Calu3 (cell line): ENCODE measurements at regions not wholly inside any gene's neighbourhood (a gene's known extent, or its start where the extent isn't known, plus 50 kb on each side); places are given as distances from the start of the nearest gene placed in this dataset.

Experiments
- BruUV-seq: library from RNA; stranded (reverse); fragments of 400-500 nt; replicated peaks from 2 replicates; lab custom pipeline; 2021; lab: Mats Ljungman, UMichigan
- CTCF ChIA-PET: fragments of 300-600 bp; sonication (Branson Sonifier 250); formaldehyde crosslinking; loops from one replicate; lab custom pipeline; 2022; ENCODE audit warnings: antibody characterized with exemption; lab: Charles Lee
- DNase-seq: peaks from one replicate; pipeline ENCODE4 v3.0.0; 2022
- H3K27ac Mint-ChIP-seq: one replicate; pipeline ENCODE4 v1.8.0; 2022; ENCODE audit warnings: mixed read lengths; ENCODE audit not compliant: unreplicated experiment
- H3K27me3 Mint-ChIP-seq: one replicate; pipeline ENCODE4 v1.8.0; 2022; ENCODE audit warnings: mixed read lengths; ENCODE audit not compliant: unreplicated experiment
- H3K36me3 Mint-ChIP-seq: one replicate; pipeline ENCODE4 v1.8.0; 2022; ENCODE audit warnings: mild to moderate bottlenecking, moderate library complexity, mixed read lengths; ENCODE audit not compliant: insufficient read depth, unreplicated experiment
- H3K4me1 Mint-ChIP-seq: one replicate; pipeline ENCODE4 v1.8.0; 2022; ENCODE audit warnings: mild to moderate bottlenecking, low read depth, mixed read lengths; ENCODE audit not compliant: unreplicated experiment
- H3K4me3 Mint-ChIP-seq: one replicate; pipeline ENCODE4 v1.8.0; 2022; ENCODE audit warnings: mild to moderate bottlenecking, low read depth, moderate library complexity, mixed read lengths; ENCODE audit not compliant: unreplicated experiment
- H3K9me3 Mint-ChIP-seq: one replicate; pipeline ENCODE4 v1.8.0; 2022; ENCODE audit warnings: low read depth, mixed read lengths; ENCODE audit not compliant: unreplicated experiment
- intact Hi-C: fragments of 100-400 bp; cut with micrococcal nuclease; formaldehyde crosslinking; loops from one replicate; pipeline ENCODE4 v1.10.0; 2022; ENCODE audit not compliant: unreplicated experiment
- TF ChIP-seq, protein P1 (sequence below): fragments of 200-600 bp; IDR thresholded peaks from one replicate; pipeline ENCODE4 v1.8.0; 2022; ENCODE audit warnings: antibody characterized with exemption; ENCODE audit not compliant: unreplicated experiment

DNA sequence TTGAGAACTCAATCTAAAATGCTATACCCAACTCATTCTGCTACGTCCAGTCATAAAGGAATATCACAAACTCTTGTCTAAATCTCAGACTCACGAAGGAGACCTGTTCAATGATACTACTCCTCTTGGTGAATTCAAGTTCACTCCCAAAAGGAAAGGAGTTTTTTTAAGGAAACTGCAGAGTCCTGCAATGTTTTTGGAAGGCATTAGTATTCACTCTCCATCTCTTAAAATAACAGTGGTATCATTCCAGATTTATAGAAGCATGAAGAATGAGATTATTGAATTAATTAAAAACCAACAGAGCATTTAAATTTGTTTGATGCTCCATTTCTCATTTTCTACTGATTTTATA is 73.4 kb downstream of the FOXD1 start:
- Mint-ChIP-seq H3K27ac (no peak overlapping the region), H3K9me3 (no peaks in the 10 kb centered on the region), H3K4me3 (no peak overlapping the region), H3K4me1 (peaks cover 19% of the 10 kb centered on the region), H3K36me3 (no peaks in the 10 kb centered on the region), H3K27me3 (peaks cover 12% of the 10 kb centered on the region)
- TF ChIP-seq, protein P1, sequence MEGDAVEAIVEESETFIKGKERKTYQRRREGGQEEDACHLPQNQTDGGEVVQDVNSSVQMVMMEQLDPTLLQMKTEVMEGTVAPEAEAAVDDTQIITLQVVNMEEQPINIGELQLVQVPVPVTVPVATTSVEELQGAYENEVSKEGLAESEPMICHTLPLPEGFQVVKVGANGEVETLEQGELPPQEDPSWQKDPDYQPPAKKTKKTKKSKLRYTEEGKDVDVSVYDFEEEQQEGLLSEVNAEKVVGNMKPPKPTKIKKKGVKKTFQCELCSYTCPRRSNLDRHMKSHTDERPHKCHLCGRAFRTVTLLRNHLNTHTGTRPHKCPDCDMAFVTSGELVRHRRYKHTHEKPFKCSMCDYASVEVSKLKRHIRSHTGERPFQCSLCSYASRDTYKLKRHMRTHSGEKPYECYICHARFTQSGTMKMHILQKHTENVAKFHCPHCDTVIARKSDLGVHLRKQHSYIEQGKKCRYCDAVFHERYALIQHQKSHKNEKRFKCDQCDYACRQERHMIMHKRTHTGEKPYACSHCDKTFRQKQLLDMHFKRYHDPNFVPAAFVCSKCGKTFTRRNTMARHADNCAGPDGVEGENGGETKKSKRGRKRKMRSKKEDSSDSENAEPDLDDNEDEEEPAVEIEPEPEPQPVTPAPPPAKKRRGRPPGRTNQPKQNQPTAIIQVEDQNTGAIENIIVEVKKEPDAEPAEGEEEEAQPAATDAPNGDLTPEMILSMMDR = no peak
- CTCF ChIA-PET = no interaction called here
- no TSS peak for BruUV-seq
- no peak for DNase-seq
- intact Hi-C loops = no loop called here

- TF ChIP-seq, protein P1 = no peak
- Mint-ChIP-seq H3K27ac (no peak overlapping the region), H3K4me3 (no peak overlapping the region), H3K4me1 (peaks cover 24% of the 10 kb centered on the region), H3K36me3 (no peaks in the 10 kb centered on the region), H3K9me3 (no peaks in the 10 kb centered on the region), H3K27me3 (peaks cover 12% of the 10 kb centered on the region)
- CTCF ChIA-PET = no interaction called here
- no peak for DNase-seq
- intact Hi-C loops = loop anchor here (5.0 kb wide), 1 partner anchor 73 kb away; the partner anchor contains the start of gene FOXD1
- no TSS peak for BruUV-seq
These were observed 73.9 kb downstream of the FOXD1 start for GRCh38 chr5:73374520-73375190.

DNA sequence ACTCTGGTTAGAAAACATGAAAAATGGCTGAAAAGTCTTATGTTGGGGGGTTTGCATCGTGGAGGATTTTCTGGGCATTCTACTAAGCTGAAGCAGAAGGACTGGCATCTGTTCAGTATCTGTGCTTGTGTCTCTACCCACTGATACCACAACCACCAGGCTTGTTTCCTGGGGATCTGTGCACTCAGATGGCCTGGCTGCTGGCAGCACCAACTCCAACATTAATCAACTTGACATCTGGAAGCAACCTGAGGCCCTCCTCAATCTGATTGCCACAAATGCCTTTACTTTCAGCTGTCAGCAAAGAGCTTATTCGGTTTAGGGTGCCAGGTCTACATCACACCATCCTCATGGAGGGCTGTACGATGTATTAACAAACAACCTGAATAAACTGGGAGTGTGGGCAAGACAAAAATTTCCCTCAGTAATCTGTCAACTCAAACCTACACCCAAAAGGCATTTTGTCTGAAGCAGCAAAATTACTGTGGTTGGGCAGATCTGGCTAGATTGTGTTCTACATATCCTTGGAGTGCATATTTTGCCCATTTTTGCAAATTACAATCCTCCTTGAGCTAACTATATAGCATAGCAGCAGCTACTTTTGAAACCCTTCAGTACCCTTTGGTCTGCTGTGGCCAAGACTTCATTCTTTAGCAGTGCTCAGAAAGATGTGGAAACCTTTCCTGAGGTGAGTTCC is 74.6 kb downstream of the FOXD1 start:
- BruUV-seq = no TSS peak
- intact Hi-C loops = loop anchor here (5.0 kb wide), 1 partner anchor 73 kb away; the partner anchor contains the start of gene FOXD1
- CTCF ChIA-PET = no interaction called here
- peaks cover 26% of the 10 kb centered on the region for H3K4me1 Mint-ChIP-seq
- peaks cover 9% of the 10 kb centered on the region for H3K27me3 Mint-ChIP-seq
- H3K36me3 Mint-ChIP-seq = no peaks in the 10 kb centered on the region
- DNase-seq = no peak
- no peak overlapping the region for H3K27ac Mint-ChIP-seq
- TF ChIP-seq, protein P1 = no peak
- no peak overlapping the region for H3K4me3 Mint-ChIP-seq
- H3K9me3 Mint-ChIP-seq = no peaks in the 10 kb centered on the region

GRCh38 chr5:73370640-73371583 is 77.7 kb downstream of the FOXD1 start:
- H3K4me1 Mint-ChIP-seq = peaks cover 23% of the 10 kb centered on the region
- no peaks in the 10 kb centered on the region for H3K36me3 Mint-ChIP-seq
- peak overlapping the region; percentile 33 for H3K4me3 Mint-ChIP-seq
- DNase-seq = peak; percentile 61
- intact Hi-C loops = loop anchor here (5.0 kb wide), 1 partner anchor 76 kb away; the partner anchor contains the start of gene FOXD1
- no TSS peak for BruUV-seq
- no peaks in the 10 kb centered on the region for H3K9me3 Mint-ChIP-seq
- TF ChIP-seq, protein P1 = no peak
- peak overlapping the region; percentile 61 for H3K27ac Mint-ChIP-seq
- CTCF ChIA-PET = no interaction called here
- H3K27me3 Mint-ChIP-seq = no peaks in the 10 kb centered on the region
